Vagina (tissue), 2 donors: ENCODE measurements at regions not wholly inside any gene's neighbourhood (a gene's known extent, or its start where the extent isn't known, plus 50 kb on each side); places are given as distances from the start of the nearest gene placed in this dataset.

Source experiments
- CTCF ChIP-seq, 3 experiments: fragments of 450-650 bp in 2 of 3; fragments of 200-600 bp in 1 of 3; sonication (generic) in 1 of 3; IDR thresholded peaks; one replicate each; pipeline ENCODE4 v1.5.1; 2017 to 2019; ENCODE audit warnings: antibody characterized with exemption in 3 of 3, mild to moderate bottlenecking in 2 of 3, moderate library complexity in 2 of 3
- POLR2A ChIP-seq, 2 donors: fragments of 450-650 bp; IDR thresholded peaks; one replicate each; pipeline ENCODE4 v1.6.1; 2017; ENCODE audit warnings: antibody characterized with exemption in 2 of 2, mild to moderate bottlenecking in 2 of 2, moderate library complexity in 2 of 2

GRCh38 chr2:56718413-56718812 lies 534.6 kb downstream of the CCDC85A start:
- TF ChIP-seq CTCF (IDR thresholded peaks at IDR 0.05) = no peak
- no peak for TF ChIP-seq POLR2A (IDR thresholded peaks at IDR 0.05)
